GM20000 (cell line): ENCODE measurements at regions not wholly inside any gene's neighbourhood (a gene's known extent, or its start where the extent isn't known, plus 50 kb on each side); places are given as distances from the start of the nearest gene placed in this dataset.
"Not testable (repeated sequence)": the region's sequence is repeated elsewhere in the genome, so short reads cannot be mapped to it uniquely, and the experiment has no call there.

Source experiments
- DNase-seq: peaks from one replicate; pipeline ENCODE4 v3.0.0; 2012; ENCODE audit warnings: low spot score
- CTCF ChIP-seq: IDR thresholded peaks from 2 replicates; pipeline ENCODE4 v1.5.1; 2012; ENCODE audit warnings: mild to moderate bottlenecking, control low read depth; ENCODE audit errors: extremely low read depth, missing control alignments

DNA sequence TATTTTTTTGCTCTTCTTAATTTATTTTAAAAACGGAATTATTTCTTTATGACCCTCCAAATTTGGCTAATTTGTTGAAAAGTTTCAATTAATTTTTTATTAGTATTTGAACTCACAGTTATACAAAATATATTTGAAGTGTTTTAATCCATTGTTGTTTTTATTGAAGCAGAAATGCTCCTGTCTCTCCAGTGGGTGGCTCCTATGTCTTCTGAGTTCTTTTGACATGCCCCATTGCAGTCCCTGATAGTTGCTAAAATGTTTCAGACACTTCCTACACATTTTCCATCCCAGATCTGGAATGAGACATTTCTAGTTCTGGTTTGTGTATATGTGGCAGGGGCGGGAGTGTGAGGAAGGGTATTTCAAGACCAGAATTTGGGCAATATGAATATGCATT is 579.4 kb upstream of the PRR20A start:
- no peak for DNase-seq
- TF ChIP-seq CTCF, result no peak

GRCh38 chr13:56563663-56564062 is 577.1 kb upstream of the PRR20A start:
- TF ChIP-seq CTCF, result no peak
- DNase-seq, result no peak

DNA sequence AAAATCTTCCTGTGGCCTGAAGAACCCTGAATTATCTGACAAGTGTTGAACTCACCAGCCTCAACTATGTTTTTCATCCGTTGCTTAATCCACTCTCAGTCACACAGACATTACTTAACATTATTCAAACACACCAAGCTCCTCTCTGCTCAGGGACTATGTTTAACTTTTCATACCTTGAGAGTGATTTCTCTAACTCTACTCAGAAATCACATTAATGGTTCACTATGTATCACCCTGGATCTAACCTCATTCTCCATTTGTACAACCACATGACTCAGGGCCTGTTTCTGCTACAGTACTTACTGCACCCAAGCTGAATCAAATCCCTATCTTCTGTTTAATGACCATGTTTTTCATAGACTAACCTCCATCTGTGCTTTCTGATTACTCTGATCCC is 553.7 kb upstream of the PRR20A start:
- no peak for DNase-seq
- no peak for TF ChIP-seq CTCF

- no peak for TF ChIP-seq CTCF
- no peak for DNase-seq
Observed at GRCh38 chr13:56615572-56615971, 525.1 kb upstream of the PRR20A start.

DNA sequence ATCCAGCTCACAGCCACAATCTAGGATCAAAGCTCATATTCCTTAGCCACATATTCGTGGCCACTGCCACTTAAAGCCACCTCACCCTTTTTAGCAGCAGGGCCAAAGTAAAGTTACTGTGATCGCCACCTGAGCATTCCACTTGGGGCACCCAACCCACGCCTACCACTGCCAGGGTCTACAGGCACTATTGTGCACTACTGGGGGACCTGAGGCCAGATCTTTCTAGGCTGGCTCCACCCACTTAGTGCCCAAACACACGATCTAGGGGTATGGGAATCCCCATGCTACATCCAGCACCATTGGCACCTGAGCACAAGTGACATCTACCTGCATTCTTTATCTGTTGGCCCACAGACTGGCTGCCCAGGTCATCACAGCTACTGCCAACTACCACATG is 517.9 kb upstream of the PRR20A start:
- TF ChIP-seq CTCF, result no peak
- no peak for DNase-seq

- DNase-seq, result not testable (repeated sequence)
Observed at GRCh38 chr13:56628886-56629285, 511.8 kb upstream of the PRR20A start.

GRCh38 chr13:56631060-56631459 is 509.7 kb upstream of the PRR20A start:
- not testable (repeated sequence) for DNase-seq

GRCh38 chr13:56653043-56653442 is 487.7 kb upstream of the PRR20A start:
- no peak for DNase-seq
- TF ChIP-seq CTCF, result no peak

GRCh38 chr13:56659041-56659471 is 481.7 kb upstream of the PRR20A start:
- TF ChIP-seq CTCF, result no peak
- no peak for DNase-seq
